NCI-H2227 (cell line): ENCODE measurements at regions not wholly inside any gene's neighbourhood (a gene's known extent, or its start where the extent isn't known, plus 50 kb on each side); places are given as distances from the start of the nearest gene placed in this dataset.

Experiments used
- DNase-seq: peaks from one replicate; lab custom pipeline; 2025; ENCODE audit not compliant: unreplicated experiment; lab: John Stamatoyannopoulos, UW

DNA sequence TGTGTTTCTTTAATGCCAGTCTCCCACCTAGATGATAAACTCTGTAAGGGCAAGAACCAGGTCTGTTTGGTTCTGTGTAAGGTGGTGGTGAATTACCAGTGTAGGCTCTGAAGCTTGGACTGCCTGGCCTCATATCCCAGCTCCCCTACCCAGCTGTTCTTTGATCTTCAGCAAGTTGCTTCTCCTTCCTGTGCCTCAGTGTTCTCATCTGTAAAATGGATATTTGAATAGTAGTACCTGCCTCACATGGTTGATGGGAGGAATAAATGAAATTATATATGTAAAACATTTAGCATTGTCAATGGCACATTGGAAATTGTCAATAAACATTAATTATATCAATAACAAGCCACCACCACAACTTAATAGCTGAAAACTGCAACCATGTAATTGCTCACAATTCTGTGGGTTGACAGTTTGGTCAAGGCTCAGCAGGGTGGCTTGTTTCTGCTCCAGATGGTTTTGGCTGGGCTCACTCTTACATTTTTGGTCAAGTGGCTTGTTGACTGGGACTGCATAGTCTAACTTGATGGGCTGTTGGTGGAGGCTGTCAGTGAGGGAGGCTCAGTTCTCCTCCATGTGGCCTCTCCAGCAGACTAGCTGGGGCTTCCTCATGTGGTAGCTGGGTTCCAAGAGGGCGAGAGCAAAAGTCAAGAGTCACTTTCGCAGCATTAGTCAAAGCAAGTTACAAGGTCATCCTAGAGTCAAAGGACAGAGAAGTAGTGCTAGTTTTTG is 84.5 kb upstream of the DUSP5 start:
- DNase-seq: no peak

DNA sequence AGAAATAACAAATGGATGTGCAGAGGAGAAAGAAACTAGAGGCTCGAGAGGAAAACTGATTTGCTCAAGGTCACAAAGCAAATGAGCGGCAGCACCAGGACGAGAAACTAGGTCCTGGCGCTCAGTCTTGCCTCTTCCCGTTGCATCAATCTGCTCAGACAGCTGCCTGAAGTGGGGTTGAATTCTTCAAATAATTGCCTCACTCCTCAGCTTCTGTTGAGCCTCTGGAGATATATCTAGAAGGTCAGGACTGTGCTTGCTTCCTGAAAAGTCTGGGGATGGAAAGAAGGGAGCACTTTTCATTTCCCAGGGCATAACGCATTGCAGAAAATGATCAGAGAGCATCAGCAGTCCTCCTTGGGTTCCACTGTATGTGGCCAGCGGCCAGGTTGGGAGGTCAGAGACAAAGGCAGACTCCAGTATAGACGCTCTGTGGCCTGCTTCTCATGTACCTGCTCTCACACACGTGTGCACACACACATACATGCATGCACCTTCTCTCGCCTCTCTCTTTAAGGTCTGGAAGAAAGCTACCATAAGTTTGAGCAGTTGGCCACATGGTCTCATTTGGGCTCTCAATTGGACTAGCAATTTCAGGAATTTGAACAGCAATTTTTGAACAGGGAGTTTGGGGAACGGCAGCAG is 83.7 kb upstream of the DUSP5 start:
- no peak for DNase-seq

DNA sequence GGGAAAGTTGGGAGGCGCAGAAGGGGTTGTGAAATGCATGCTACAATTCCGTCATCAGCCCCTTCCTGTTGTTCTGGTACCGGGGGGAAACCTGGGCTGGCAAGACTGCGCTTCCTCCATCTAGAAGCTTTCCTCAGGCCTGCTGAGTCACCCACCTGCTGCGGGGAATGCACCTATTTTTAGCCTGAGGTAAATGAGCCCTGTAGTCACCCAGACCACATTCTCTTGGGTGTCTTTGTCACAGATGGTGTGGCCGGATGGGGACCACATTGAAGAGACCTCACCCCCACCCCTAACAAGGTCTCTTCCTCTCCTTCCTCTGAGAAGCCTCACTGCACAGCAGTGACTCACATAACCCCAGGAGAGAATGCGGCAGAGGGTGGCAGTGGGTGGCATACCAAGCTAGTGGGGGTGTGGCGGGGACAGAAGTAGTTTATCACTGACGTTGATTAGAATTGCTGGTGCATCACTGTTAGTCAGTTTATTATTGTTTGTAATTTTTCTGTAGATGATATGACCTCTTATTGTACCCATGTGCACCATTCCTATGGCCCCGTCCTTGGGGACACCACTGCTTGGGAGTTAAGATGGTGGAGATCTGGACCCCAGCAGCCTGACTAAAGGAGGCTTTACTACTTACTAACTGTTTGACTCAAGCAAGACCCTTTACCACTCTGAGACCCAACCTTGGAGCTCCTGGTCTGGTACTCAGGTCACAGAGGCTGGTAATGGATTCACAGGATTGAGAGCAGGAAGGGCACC is 83.0 kb upstream of the DUSP5 start:
- DNase-seq: no peak

DNA sequence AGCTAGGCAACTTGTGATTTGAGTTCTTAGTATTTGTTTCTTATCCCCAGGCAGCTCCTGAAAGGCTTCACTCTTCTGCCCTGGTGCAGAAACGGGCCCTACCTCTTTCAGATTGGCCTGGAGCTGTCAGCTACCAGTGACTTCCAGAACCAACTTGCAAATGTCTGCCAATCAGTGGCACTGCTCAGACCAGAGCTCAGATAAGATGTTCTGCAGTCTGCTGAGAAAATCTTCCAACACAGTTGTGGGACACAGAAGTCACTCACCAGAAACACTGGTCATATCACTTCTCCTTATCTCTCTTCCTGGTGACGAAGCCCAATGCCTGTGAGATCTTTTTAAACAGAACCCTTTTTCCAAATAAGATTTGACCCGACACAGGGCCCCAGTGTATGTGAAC is 81.9 kb upstream of the DUSP5 start:
- DNase-seq: no peak

DNA sequence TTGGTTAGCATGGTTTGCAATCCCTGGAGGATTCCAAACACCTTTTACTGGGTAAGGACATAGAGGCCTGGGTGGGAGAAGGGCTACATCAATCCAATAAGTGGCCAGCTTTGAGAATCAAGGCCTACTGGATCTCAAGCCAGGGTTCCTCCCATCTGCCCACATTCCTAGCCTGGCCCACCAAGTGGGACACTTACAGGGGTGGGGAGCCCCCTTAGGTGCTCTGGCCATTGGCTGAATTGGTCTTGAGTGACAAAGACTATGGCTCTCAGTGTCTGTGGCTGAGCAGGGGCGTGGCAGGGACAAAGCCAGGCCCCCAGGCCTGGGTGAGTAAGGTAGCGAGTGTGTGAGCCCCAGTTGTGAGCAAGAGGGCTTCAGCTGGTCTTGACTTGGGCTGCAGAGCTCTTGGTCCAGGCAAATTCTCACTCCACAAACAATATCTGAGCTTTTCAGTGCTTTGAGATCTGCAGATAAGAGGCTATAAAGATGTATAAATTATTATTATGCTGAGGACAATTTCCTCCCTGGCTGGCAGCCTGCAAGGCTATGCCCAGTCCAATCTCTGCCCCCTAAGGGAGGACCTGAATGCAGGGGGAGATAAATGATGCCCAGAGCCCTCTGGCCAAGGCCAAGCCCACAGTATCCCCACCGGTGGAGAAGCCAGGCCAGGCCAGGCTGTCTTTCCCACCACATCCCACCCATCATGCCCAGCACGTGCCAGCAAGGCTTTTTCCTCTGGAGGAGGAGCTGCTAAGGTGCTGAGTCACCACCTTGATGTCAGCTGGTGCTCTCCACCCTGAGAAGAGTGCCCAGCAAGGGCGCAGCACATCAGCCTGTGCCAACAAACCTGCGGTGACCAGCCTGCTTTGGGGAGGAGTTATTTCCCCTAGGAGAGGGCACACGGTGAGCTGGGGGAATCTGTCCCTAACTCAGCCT is 80.7 kb upstream of the DUSP5 start:
- no peak for DNase-seq

DNA sequence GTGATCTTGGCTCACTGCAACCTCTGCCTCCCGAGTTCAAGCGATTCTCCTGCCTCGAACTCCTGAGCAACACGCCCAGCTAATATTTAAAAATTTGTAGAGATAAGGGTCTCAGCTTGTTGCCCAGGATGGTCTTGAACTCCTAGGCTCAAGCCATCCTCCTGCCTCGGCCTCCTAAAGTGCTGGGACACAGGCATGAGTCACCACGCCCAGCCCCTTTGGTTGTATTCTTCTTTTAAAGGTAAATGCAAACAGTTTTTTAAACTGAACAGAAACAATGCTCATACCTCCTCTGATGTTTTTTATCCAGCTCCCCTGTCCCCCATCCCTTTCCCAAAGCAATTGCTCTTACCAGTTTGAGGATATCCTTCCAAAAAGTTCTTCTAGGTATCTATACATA is 79.5 kb upstream of the DUSP5 start:
- DNase-seq: no peak

DNA sequence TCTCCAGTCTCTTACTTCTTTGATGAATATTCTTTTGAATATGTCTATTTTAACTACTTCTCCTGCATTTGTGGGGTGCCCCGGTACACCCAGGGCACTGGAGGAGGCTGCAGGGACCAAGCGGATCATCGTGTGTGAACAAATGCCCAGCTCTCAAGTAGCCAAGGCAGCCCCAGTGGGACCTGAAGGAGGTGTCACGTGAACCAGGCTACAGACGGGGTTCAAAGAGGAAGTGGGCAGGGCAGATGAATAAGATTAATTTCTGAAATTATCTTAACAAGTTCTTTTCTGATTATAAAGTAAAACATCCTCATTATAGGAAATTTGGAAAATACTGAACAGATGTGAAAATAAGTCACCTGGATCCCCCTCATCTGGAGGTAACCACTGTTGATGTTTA is 78.4 kb upstream of the DUSP5 start:
- no peak for DNase-seq

DNA sequence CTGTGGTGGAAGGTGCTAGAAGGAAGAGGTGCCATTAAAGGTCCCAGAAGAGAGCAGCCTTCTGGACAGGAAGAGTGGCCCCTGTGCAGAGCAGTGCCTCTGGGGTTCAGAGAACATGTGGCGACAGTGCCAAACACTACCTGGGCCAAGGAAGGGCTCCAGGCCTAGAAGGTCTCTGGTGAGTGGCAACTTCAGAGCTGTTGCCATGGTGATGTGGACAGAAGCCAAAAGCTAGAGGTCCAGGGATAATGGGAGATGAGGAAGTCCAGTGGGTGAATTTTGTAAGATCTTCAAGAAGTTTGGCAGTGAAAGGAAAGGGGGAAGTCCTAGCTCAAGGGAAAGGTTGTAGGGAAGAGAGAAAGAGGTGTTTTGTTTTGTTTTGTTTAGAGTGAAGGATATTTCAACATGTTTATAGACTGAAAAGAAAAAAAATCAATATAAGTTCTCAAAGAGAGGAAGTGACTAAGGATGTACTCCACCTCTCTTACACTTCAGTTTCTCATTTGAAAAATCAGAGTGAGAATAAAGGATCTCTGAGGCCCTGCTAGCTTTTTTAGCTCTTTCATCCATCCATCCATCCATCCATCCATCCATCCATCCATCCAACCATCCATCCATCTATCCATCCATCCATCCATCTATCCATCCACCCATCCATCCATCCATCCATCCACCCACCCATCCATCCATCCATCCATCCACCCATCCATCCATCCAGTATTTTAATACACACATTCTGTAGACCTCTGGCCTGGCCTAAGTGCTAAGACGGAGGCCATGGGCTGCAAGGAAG is 77.1 kb upstream of the DUSP5 start:
- peak; percentile 5 for DNase-seq

DNA sequence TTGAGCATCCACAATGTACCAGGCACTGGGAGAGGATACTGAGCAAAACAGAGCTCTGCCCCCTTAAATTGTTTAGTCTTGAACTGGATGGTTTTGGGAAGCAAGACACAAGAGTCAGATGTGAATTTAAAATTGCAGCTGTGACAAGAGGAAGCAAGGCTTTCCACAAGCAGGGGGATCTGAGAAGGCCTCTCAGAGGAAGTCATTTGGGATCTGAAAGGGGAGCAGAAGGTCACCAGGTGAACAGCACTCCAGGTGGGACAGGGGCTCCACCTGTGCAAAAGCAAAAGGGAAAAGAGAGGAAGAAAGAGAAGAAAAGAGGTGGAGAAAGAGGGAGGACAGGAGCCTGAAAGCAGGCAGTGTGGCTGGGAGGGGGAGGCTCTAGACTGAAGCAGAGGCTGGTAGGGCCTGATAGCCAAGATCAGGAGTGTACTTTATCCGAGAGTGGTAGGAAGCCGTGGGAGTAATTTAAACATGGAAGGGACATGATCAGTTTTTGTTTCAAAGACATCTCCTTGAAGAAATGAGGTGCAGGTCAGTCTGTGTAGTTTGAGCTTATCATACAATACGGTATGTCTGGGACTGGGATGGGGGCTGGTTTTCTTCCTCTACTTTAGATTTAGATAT is 76.1 kb upstream of the DUSP5 start:
- DNase-seq: no peak

DNA sequence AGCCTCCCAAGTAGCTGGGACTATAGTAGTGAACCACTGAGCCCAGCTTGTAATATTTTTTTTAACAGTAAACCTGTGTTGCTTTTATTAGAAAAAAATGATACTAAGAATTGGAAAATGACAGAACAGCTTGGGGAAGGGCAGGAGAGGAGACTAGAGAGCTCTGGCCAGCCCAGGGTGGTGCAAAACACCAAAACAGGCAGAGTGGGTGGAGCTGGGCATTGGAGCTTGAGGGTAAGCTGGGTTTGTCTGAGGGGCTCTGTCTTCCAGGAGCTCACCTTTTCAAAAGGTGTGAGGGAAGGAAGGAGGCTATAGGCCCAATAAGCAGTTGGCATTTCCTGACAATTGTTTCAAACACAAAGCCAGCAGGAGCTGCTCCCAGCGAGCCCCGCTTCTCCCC is 75.2 kb upstream of the DUSP5 start:
- DNase-seq: no peak

DNA sequence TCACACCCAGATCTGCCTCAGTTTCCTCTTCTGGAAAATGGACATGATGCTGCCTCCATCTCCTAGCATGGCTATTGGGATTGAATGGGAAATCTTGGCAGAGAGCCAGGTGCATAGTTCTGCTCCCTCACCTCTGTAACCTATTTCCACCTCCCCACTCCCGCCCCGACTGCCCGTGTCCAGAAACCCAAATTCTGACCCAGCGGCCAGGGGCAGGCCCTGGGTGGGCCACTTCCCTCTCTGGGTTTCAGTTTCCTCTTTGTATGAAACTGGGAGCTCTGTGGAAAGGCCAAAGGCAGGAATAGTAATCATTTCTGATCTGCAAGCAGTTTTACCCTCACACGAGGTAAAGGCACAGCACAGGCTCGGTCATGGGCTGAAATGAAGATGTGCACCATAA is 74.1 kb upstream of the DUSP5 start:
- no peak for DNase-seq

DNA sequence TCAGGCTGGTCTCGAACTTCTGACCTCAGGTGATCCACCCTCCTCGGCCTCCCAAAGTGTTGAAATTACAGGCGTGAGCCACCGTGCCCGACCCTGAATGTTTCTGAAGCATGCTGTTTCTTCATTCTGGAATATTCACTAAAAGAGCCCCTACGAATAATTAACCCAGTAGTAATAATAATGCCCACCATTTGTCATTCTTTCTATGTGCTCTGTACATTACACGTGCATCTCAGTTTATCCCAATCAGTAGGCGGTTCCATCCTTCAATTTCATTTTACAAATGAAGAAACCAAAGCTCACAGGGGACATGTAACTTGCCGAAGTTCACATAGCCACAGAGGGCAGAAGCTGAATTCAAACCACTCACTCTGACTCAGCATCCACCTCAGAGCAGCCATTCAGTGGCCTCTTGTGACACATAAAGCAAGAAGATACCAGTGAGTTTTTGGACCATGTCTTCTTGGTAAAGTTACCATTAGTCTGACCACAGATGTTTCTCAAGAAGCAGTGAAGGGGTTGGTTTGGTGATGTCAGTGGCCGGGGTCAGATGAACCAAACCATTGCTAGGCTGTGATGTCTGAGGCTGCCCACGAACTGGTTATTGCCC is 71.9 kb upstream of the DUSP5 start:
- no peak for DNase-seq

DNA sequence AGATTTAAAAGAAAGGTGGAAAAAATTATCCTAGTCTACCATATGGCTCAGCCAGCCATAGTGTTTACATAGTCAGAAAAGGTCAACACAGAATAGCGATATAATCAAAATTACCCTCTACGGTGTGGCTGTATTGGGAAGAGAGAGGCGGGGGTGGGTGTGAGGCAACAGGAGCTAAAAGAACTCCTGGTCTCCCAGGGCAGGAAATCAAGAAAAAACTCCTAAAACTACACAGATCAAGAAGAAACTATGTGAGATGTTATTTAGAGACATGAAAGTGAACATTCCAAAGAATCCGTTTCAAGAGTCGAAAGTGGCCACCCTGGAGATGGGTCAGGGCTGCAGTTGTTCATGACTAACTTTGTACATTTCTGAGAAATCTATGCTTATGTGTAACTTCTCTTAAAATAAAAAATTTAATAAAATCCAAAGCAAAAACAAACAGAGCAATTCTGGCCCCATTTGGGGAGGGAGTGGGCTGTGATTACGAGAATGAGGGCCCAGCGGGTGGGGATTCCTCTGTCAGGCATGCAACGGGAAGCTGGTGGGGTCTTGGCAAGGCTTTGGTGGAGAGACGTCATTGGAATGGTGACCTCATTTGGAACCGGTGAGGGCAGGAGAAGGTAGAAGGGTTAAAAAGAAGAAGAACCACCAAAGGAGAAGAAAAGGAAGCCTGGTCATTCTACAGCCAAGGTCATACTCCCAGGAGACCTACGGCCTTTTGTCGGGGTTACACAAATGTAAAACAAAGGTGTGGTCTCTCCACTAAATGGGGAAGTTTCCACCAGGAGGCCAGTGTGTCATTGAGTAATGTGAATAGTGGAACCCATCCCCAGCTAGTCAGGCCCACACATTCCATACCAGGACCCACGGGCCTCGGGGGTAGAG is 71.2 kb upstream of the DUSP5 start:
- no peak for DNase-seq

DNA sequence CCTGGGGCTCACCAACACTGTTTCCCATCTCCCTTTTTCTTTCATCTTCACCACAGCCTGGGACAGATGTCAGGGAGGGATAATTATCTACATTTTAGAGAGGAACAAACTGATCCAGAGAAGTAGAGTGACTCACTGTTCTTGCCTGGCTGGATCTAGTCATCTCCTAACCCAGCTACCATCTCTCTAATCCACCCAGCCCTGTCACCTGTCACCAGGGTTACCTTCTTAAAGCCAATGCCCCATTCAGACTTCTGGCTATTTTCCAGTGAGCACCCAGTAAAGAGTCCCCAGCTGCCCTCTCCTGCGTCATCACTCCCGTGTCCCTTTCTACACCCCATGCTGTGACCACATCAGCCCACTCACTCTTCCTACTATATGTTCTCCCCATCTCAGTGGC is 68.4 kb upstream of the DUSP5 start:
- DNase-seq: no peak

DNA sequence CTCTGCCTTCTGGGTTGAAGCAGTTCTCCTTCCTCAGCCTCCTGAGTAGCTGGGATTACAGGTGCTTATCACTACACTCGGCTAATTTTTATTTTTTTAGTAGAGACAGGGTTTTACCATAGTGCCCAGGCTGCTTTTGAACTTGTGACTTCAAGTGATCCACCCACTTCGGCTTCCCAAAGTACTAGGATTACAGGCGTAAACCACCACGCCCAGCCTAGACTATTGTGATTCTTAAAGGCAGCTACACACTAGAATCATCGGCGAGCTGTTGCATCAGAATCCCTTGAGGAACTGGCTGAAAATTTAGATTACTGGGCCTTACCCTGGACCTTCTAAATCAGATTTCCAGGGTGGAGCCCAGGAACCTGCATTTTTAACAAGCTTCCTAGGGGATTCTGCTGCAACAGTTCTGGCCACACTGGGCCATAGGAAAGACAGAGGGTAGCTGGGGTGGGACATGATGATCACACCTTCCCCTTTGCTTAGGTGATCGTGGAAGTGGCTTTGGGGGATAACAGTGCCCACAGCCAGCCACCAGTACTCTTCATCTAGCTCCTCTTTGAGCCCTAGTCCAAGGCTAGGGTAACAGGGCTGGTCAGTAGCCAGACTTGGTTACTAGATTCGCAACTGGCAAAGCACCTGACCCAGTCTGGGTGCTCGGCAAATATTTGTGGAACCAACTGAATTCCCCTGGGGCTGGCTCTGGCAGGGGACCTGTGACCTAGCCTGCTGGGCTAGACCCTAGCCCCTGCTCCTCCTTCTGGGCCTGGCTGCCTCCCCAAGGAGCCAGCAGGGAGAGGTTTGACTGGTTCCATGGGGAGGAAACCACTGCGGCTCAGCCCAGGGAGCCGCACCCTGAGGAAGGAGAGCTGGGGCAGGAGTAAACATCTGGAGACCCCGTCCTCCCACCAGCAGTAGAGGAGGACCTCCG is 67.1 kb upstream of the DUSP5 start:
- no peak for DNase-seq

DNA sequence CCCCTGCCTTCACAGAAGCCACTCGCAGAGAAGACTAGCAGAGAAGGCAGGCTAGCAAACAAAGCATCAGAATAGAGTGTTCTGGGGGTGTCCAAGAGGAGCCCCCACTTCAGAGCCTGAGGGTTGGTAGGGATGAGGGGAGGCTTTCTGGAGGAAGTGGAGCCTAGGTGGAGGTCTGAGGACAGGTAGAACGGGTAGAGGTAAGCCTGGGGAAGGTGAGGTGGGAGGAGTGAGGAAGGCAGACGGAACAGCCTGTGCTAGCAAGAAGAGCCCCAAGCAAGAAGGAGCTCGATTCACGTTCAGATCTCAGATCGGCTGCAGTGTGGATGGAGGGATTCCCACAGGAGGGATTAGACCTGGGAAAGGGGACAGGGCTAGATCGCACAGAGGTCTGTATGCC is 66.0 kb upstream of the DUSP5 start:
- DNase-seq: no peak

DNA sequence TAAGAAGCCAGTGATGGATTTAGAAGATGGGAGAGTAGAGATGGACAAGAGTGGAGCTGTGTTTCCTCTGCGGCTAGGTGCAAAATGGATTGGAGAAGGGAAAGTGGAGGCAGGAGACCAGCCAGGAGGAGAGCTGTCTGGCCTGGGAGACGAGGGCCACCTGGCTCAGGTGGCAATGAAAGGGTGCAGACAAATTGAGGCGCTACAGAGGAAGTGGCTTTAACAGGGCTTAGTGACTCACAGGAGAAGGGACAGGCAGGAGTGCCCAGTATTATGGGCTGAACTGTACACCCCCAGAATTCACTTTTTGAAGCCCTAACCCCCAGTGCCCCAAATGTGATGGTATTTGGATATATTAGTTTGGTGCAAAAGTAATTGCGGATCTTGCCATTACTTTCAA is 65.6 kb upstream of the DUSP5 start:
- DNase-seq: no peak
